NT2/D1 (cell line): ENCODE measurements at regions not wholly inside any gene's neighbourhood (a gene's known extent, or its start where the extent isn't known, plus 50 kb on each side); places are given as distances from the start of the nearest gene placed in this dataset.

Experiments
- SUZ12 ChIP-seq: IDR thresholded peaks from 2 replicates; pipeline ENCODE4 v1.6.1; 2011; ENCODE audit not compliant: insufficient read length, insufficient read depth; ENCODE audit errors: extremely low read depth
- ZNF274 ChIP-seq: IDR thresholded peaks from 2 replicates; pipeline ENCODE4 v1.6.1; 2011; ENCODE audit warnings: mild to moderate bottlenecking, low read depth, low read length

DNA sequence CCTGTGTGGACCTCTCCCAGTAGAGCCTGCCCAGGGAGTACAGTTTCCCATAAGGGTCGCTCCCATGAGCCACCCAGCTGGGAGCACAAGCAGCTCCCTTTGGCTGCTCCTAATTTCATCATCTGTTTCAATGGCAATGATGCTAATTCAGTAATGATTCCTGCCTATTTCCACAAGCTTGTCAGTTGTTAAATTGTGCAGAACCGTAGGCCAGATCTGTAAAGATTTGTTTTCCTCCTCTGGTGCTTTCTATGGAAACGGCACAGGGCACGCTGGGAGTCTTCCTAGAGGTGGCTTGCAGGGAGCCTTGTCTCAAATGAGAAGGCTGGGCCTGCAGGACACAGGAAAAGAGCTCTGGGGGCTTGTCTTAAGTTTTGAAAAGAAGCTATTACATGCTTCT is 223.7 kb downstream of the CBLN1 start:
- TF ChIP-seq ZNF274: no peak
- no peak for TF ChIP-seq SUZ12
